ENCODE measurements at regions not wholly inside any gene's neighbourhood (a gene's known extent, or its start where the extent isn't known, plus 50 kb on each side); places are given as distances from the start of the nearest gene placed in this dataset.

GRCh38 chr7:47204709-47205108 lies 377.2 kb downstream of the TNS3 start:
- POLR2A ChIA-PET, result no interaction called here
- WGBS (ENCODE audit: insufficient coverage, insufficient replicate concordance, low lambda C conversion rate, missing lambda C conversion rate), result 7% methylated on average over 2 of the region's 2 CpGs
- CTCF ChIA-PET, result no interaction called here
- H3K4me2 ChIP-seq (ENCODE audit: control insufficient read depth, insufficient read depth), result no peak overlapping the region
- H3K9ac ChIP-seq (ENCODE audit: control insufficient read depth, insufficient read depth, low read length), result no peak overlapping the region
- in situ Hi-C loops (cut with MboI), result no loop called here
- H3K27ac ChIP-seq (ENCODE audit: control insufficient read depth, insufficient read depth), result no peak overlapping the region
- no peaks in the 10 kb centered on the region for H4K20me1 ChIP-seq (ENCODE audit: control insufficient read depth, insufficient read depth)
- TF ChIP-seq, protein P1, sequence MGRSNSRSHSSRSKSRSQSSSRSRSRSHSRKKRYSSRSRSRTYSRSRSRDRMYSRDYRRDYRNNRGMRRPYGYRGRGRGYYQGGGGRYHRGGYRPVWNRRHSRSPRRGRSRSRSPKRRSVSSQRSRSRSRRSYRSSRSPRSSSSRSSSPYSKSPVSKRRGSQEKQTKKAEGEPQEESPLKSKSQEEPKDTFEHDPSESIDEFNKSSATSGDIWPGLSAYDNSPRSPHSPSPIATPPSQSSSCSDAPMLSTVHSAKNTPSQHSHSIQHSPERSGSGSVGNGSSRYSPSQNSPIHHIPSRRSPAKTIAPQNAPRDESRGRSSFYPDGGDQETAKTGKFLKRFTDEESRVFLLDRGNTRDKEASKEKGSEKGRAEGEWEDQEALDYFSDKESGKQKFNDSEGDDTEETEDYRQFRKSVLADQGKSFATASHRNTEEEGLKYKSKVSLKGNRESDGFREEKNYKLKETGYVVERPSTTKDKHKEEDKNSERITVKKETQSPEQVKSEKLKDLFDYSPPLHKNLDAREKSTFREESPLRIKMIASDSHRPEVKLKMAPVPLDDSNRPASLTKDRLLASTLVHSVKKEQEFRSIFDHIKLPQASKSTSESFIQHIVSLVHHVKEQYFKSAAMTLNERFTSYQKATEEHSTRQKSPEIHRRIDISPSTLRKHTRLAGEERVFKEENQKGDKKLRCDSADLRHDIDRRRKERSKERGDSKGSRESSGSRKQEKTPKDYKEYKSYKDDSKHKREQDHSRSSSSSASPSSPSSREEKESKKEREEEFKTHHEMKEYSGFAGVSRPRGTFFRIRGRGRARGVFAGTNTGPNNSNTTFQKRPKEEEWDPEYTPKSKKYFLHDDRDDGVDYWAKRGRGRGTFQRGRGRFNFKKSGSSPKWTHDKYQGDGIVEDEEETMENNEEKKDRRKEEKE (IDR thresholded peaks at IDR 0.05), result no peak
- TF ChIP-seq NFYB (IDR thresholded peaks at IDR 0.05; ENCODE audit: insufficient read depth, low read depth, low read length) (no peak), EZH2 (IDR thresholded peaks at IDR 0.05; ENCODE audit: borderline replicate concordance, control insufficient read depth, low read depth, low read length) (no peak), BRCA1 (IDR thresholded peaks at IDR 0.05; ENCODE audit: low read depth, low read length) (no peak), JUNB (IDR thresholded peaks at IDR 0.05) (no peak), ZSCAN29 (IDR thresholded peaks at IDR 0.05) (no peak), ZBTB33 (IDR thresholded peaks at IDR 0.05) (no peak), CBX3 (IDR thresholded peaks at IDR 0.05; ENCODE audit: borderline replicate concordance, low read depth) (no peak), BCL11A (IDR thresholded peaks at IDR 0.05; ENCODE audit: low read depth, low read length) (no peak), RUNX3 (IDR thresholded peaks at IDR 0.05; ENCODE audit: low read length) (no peak), IRF4 (IDR thresholded peaks at IDR 0.05; ENCODE audit: low read depth, low read length) (no peak), IKZF2 (IDR thresholded peaks at IDR 0.05) (no peak), SMAD1 (IDR thresholded peaks at IDR 0.05; ENCODE audit: low read depth, partially characterized antibody) (no peak), SP1 (IDR thresholded peaks at IDR 0.05; ENCODE audit: low read depth, low read length) (no peak), RFX5 (IDR thresholded peaks at IDR 0.05; ENCODE audit: low read depth, low read length) (no peak)
- TF ChIP-seq, protein P2, sequence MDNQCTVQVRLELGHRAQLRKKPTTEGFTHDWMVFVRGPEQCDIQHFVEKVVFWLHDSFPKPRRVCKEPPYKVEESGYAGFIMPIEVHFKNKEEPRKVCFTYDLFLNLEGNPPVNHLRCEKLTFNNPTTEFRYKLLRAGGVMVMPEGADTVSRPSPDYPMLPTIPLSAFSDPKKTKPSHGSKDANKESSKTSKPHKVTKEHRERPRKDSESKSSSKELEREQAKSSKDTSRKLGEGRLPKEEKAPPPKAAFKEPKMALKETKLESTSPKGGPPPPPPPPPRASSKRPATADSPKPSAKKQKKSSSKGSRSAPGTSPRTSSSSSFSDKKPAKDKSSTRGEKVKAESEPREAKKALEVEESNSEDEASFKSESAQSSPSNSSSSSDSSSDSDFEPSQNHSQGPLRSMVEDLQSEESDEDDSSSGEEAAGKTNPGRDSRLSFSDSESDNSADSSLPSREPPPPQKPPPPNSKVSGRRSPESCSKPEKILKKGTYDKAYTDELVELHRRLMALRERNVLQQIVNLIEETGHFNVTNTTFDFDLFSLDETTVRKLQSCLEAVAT (IDR thresholded peaks at IDR 0.05), result no peak
- no peaks in the 10 kb centered on the region for H3K36me3 ChIP-seq (ENCODE audit: control insufficient read depth in 2 of 2, insufficient read depth in 2 of 2, low read length in 1 of 2)
- intact Hi-C loops (cut with micrococcal nuclease; ENCODE audit: unreplicated experiment), result no loop called here
- H3K27me3 ChIP-seq (replicated peaks in 1 of 2; ENCODE audit: control insufficient read depth in 2 of 2, insufficient read depth in 2 of 2, low read length in 1 of 2), result no peaks in the 10 kb centered on the region
- no TSS peak for BruUV-seq (replicated peaks)
- SMC1A ChIA-PET (ENCODE audit: uncharacterized antibody, unreplicated experiment), result interaction anchor here (1.2 kb wide), 1 partner anchor 17 kb away, joined by 3 read pairs; no protein-coding TSS in a partner anchor
- no peak overlapping the region for H3K4me3 ChIP-seq
- H3K4me1 ChIP-seq (ENCODE audit: control insufficient read depth, insufficient read depth, low read length), result no peaks in the 10 kb centered on the region
- H3K9me3 ChIP-seq (replicated peaks; ENCODE audit: control insufficient read depth, insufficient read depth, low read length), result no peaks in the 10 kb centered on the region
- no peak for DNase-seq (ENCODE audit: low read depth, low spot score)
- no peak for ATAC-seq
- RAD21 ChIA-PET (ENCODE audit: unreplicated experiment), result no interaction called here
- H2AFZ ChIP-seq (ENCODE audit: control insufficient read depth, low read depth, low read length), result no peak overlapping the region
- H3K79me2 ChIP-seq (ENCODE audit: control insufficient read depth, insufficient read depth, low read length), result no peaks in the 10 kb centered on the region
- no peak for FAIRE-seq
